Colonic mucosa (tissue), 4 donors: ENCODE measurements at regions not wholly inside any gene's neighbourhood (a gene's known extent, or its start where the extent isn't known, plus 50 kb on each side); places are given as distances from the start of the nearest gene placed in this dataset.

Experiments
- DNase-seq: peaks from one replicate; pipeline ENCODE4 v3.0.0-alpha.2; 2020
- H3K27ac ChIP-seq: fragments of 200-600 bp; one replicate; pipeline ENCODE4 v1.8.0; 2021
- H3K27me3 ChIP-seq: fragments of 200-600 bp; one replicate; pipeline ENCODE4 v1.8.0; 2021
- H3K36me3 ChIP-seq: fragments of 200-600 bp; one replicate; pipeline ENCODE4 v1.8.0; 2021
- H3K4me1 ChIP-seq: fragments of 200-600 bp; one replicate; pipeline ENCODE4 v1.8.0; 2021; ENCODE audit warnings: mild to moderate bottlenecking
- H3K4me3 ChIP-seq: fragments of 200-600 bp; one replicate; pipeline ENCODE4 v1.8.0; 2021
- H3K9ac ChIP-seq, 2 donors: one replicate each; pipeline ENCODE4 v1.7.0; 2013; ENCODE audit warnings: control low read depth in 2 of 2, low read depth in 2 of 2, low read length in 2 of 2
- H3K9me3 ChIP-seq: fragments of 200-600 bp; one replicate; pipeline ENCODE4 v1.8.0; 2021
- intact Hi-C: fragments of 100-400 bp; cut with DNase I; formaldehyde crosslinking; loops from one replicate; pipeline ENCODE4 v1.14.1; 2022
- TF ChIP-seq, protein P1 (sequence below): fragments of 200-600 bp; IDR thresholded peaks from one replicate; pipeline ENCODE4 v1.8.0; 2022; ENCODE audit warnings: antibody characterized with exemption, mild to moderate bottlenecking
- donor health status: healthy.
- donor health status: DM: no; HTN: no; CAD: no.
- donor health status: DM: no; HTN: no; CAD: no.

DNA sequence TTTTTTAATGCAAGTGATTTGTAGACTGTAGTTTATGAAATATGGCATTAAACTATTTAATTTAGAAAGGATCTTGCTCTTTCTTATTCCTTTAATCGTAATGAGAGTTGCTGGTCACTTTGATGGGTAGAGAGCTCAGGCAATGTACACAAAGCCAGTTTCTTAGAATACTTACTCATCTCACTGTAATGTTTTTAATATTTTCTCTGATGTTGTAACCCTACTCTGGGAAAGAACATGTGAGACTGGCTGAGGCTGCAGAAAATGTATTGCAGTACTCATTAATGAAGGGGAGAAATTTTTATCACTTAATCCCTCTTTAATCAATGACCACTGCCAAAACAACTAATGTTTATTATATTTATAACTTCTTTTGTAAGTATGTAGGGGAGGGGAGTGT is 479.4 kb upstream of the KCNMB2 start:
- no peaks in the 10 kb centered on the region for H3K9me3 ChIP-seq
- H3K4me3 ChIP-seq, result no peak overlapping the region
- no peak for DNase-seq
- no peak overlapping the region for H3K27ac ChIP-seq
- intact Hi-C loops, result no loop called here
- no peaks in the 10 kb centered on the region for H3K36me3 ChIP-seq
- no peaks in the 10 kb centered on the region for H3K4me1 ChIP-seq
- no peak overlapping the region for H3K9ac ChIP-seq
- TF ChIP-seq, protein P1, sequence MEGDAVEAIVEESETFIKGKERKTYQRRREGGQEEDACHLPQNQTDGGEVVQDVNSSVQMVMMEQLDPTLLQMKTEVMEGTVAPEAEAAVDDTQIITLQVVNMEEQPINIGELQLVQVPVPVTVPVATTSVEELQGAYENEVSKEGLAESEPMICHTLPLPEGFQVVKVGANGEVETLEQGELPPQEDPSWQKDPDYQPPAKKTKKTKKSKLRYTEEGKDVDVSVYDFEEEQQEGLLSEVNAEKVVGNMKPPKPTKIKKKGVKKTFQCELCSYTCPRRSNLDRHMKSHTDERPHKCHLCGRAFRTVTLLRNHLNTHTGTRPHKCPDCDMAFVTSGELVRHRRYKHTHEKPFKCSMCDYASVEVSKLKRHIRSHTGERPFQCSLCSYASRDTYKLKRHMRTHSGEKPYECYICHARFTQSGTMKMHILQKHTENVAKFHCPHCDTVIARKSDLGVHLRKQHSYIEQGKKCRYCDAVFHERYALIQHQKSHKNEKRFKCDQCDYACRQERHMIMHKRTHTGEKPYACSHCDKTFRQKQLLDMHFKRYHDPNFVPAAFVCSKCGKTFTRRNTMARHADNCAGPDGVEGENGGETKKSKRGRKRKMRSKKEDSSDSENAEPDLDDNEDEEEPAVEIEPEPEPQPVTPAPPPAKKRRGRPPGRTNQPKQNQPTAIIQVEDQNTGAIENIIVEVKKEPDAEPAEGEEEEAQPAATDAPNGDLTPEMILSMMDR, result no peak
- H3K27me3 ChIP-seq, result no peaks in the 10 kb centered on the region

- H3K9ac ChIP-seq, result no peak overlapping the region
- no peaks in the 10 kb centered on the region for H3K27me3 ChIP-seq
- no peaks in the 10 kb centered on the region for H3K9me3 ChIP-seq
- TF ChIP-seq, protein P1, result no peak
- no peak overlapping the region for H3K27ac ChIP-seq
- no peaks in the 10 kb centered on the region for H3K36me3 ChIP-seq
- no peak overlapping the region for H3K4me3 ChIP-seq
- no peak for DNase-seq
- intact Hi-C loops, result no loop called here
- no peaks in the 10 kb centered on the region for H3K4me1 ChIP-seq
Measured at GRCh38 chr3:178058629-178059028, 477.6 kb upstream of the KCNMB2 start.

GRCh38 chr3:178059119-178059518 is 477.1 kb upstream of the KCNMB2 start:
- H3K9ac ChIP-seq, result no peak overlapping the region
- H3K27me3 ChIP-seq, result no peaks in the 10 kb centered on the region
- H3K27ac ChIP-seq, result no peak overlapping the region
- DNase-seq, result no peak
- TF ChIP-seq, protein P1, result no peak
- no peaks in the 10 kb centered on the region for H3K36me3 ChIP-seq
- intact Hi-C loops, result no loop called here
- no peaks in the 10 kb centered on the region for H3K9me3 ChIP-seq
- H3K4me1 ChIP-seq, result no peaks in the 10 kb centered on the region
- H3K4me3 ChIP-seq, result no peak overlapping the region

GRCh38 chr3:178059836-178060235 is 476.4 kb upstream of the KCNMB2 start:
- no peak for DNase-seq
- H3K36me3 ChIP-seq, result no peaks in the 10 kb centered on the region
- TF ChIP-seq, protein P1, result no peak
- no peaks in the 10 kb centered on the region for H3K27me3 ChIP-seq
- H3K4me1 ChIP-seq, result no peaks in the 10 kb centered on the region
- intact Hi-C loops, result no loop called here
- no peak overlapping the region for H3K27ac ChIP-seq
- no peak overlapping the region for H3K9ac ChIP-seq
- H3K4me3 ChIP-seq, result no peak overlapping the region
- H3K9me3 ChIP-seq, result no peaks in the 10 kb centered on the region

DNA sequence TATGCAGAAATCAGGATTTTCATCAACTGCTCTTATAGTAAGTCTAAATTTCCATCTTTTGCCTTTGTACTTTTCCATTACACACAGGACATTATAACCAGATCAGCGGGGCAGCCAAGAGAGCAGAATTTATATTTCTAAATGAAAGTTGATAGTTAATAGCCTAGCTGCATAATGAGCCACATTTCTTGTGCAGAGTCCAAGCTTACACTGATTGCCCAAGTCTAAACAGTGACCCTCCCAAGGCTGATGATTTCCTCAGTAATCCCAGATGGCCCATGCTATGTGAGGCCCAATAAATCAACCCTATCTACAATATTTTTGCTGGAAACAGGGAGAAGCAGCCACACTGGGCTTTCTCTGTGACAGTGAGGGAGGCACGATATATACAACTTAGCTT is 475.8 kb upstream of the KCNMB2 start:
- Histone ChIP-seq H3K9ac (no peak overlapping the region), H3K27ac (no peak overlapping the region), H3K4me1 (no peaks in the 10 kb centered on the region), H3K9me3 (no peaks in the 10 kb centered on the region), H3K4me3 (no peak overlapping the region), H3K27me3 (no peaks in the 10 kb centered on the region), H3K36me3 (no peaks in the 10 kb centered on the region)
- TF ChIP-seq, protein P1, result no peak
- DNase-seq, result peak; percentile 21
- intact Hi-C loops, result no loop called here

GRCh38 chr3:178062126-178062525 is 474.1 kb upstream of the KCNMB2 start:
- intact Hi-C loops, result no loop called here
- Histone ChIP-seq H3K27ac (no peak overlapping the region), H3K36me3 (no peaks in the 10 kb centered on the region), H3K9me3 (no peaks in the 10 kb centered on the region), H3K4me3 (no peak overlapping the region), H3K4me1 (no peaks in the 10 kb centered on the region), H3K27me3 (no peaks in the 10 kb centered on the region), H3K9ac (no peak overlapping the region)
- TF ChIP-seq, protein P1, result no peak
- no peak for DNase-seq
